Activated naive CD4-positive, alpha-beta T cell treated with anti-CD3 and anti-CD28 coated beads for 36 hours (primary cell): ENCODE measurements at regions not wholly inside any gene's neighbourhood (a gene's known extent, or its start where the extent isn't known, plus 50 kb on each side); places are given as distances from the start of the nearest gene placed in this dataset.

Experiments used
- CTCF ChIA-PET: fragments of 350-600 bp; sonication (Branson Sonifier 250); formaldehyde crosslinking; loops from one replicate; lab custom pipeline; 2021; ENCODE audit warnings: antibody characterized with exemption; lab: Charles Lee
- DNase-seq: peaks from one replicate; pipeline ENCODE4 v3.0.0-alpha.2; 2020
- H3K27ac Mint-ChIP-seq: one replicate; pipeline ENCODE4 v1.8.0; 2021; ENCODE audit warnings: mild to moderate bottlenecking, mixed read lengths
- H3K27me3 Mint-ChIP-seq: one replicate; pipeline ENCODE4 v1.8.0; 2021; ENCODE audit warnings: low read depth, mixed read lengths
- H3K36me3 Mint-ChIP-seq: one replicate; pipeline ENCODE4 v1.8.0; 2021; ENCODE audit warnings: low read depth, mixed read lengths
- H3K4me1 Mint-ChIP-seq: one replicate; pipeline ENCODE4 v1.8.0; 2021; ENCODE audit warnings: low read depth, mixed read lengths
- H3K4me3 Mint-ChIP-seq: one replicate; pipeline ENCODE4 v1.8.0; 2021; ENCODE audit warnings: mild to moderate bottlenecking, moderate library complexity, mixed read lengths
- H3K9me3 Mint-ChIP-seq: one replicate; pipeline ENCODE4 v1.8.0; 2021; ENCODE audit warnings: mixed read lengths
- intact Hi-C: fragments of 100-400 bp; cut with micrococcal nuclease; formaldehyde crosslinking; loops from one replicate; pipeline ENCODE4 v1.15.1; 2023

DNA sequence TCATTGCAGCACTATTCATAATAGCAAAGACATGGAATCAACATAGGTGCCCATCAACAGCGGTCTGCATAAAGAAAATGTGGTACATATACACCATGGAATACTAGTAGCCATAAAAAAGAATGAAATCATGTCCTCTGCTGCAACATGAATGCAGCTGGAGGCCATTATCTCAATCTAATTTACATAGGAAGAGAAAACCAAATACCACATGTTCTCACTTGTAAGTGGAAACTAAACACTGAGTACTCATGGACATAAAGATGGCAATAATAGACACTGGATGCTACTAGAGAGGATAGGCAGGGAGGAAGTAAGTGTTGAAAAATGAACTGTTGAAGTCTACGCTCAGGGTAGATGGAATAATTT lies 203.9 kb upstream of the CDH9 start:
- CTCF ChIA-PET = no interaction called here
- Mint-ChIP-seq H3K36me3 (no peaks in the 10 kb centered on the region), H3K4me1 (no peaks in the 10 kb centered on the region), H3K27ac (no peak overlapping the region), H3K9me3 (peaks cover 5% of the 10 kb centered on the region), H3K27me3 (no peaks in the 10 kb centered on the region), H3K4me3 (no peak overlapping the region)
- DNase-seq = no peak
- intact Hi-C loops = no loop called here

- no peak overlapping the region for H3K4me3 Mint-ChIP-seq
- peaks cover 5% of the 10 kb centered on the region for H3K9me3 Mint-ChIP-seq
- intact Hi-C loops = no loop called here
- H3K27ac Mint-ChIP-seq = no peak overlapping the region
- CTCF ChIA-PET = no interaction called here
- no peaks in the 10 kb centered on the region for H3K36me3 Mint-ChIP-seq
- no peak for DNase-seq
- H3K4me1 Mint-ChIP-seq = no peaks in the 10 kb centered on the region
- H3K27me3 Mint-ChIP-seq = no peaks in the 10 kb centered on the region
These were observed 203.3 kb upstream of the CDH9 start for GRCh38 chr5:27241564-27242257.

GRCh38 chr5:27240791-27241190 lies 202.4 kb upstream of the CDH9 start:
- no peaks in the 10 kb centered on the region for H3K4me1 Mint-ChIP-seq
- intact Hi-C loops = no loop called here
- no peaks in the 10 kb centered on the region for H3K27me3 Mint-ChIP-seq
- H3K4me3 Mint-ChIP-seq = no peak overlapping the region
- H3K9me3 Mint-ChIP-seq = peaks cover 5% of the 10 kb centered on the region
- no peak overlapping the region for H3K27ac Mint-ChIP-seq
- no peaks in the 10 kb centered on the region for H3K36me3 Mint-ChIP-seq
- CTCF ChIA-PET = no interaction called here
- DNase-seq = no peak

DNA sequence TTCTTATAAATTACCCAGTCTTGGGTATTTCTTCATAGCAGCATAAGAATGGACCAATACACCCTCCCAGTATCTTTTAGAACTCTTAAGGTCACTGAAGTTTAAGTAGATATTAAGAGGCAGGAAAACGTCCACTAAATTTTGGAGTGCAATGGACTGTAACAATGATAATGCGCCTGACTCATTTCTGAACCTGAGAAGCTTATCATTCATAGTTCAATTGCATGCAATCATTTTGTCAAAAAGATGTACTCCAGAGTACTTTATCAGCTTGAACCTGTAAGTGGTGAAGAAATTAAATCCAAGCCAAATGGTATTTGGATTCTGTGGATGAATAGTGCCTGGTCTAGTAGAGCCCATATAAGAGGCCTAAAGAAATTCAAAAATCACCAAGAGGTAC lies 196.5 kb upstream of the CDH9 start:
- CTCF ChIA-PET = no interaction called here
- intact Hi-C loops = no loop called here
- DNase-seq = no peak
- Mint-ChIP-seq H3K36me3 (no peaks in the 10 kb centered on the region), H3K9me3 (peaks cover 1% of the 10 kb centered on the region), H3K27me3 (no peaks in the 10 kb centered on the region), H3K4me1 (no peaks in the 10 kb centered on the region), H3K4me3 (no peak overlapping the region), H3K27ac (no peak overlapping the region)

DNA sequence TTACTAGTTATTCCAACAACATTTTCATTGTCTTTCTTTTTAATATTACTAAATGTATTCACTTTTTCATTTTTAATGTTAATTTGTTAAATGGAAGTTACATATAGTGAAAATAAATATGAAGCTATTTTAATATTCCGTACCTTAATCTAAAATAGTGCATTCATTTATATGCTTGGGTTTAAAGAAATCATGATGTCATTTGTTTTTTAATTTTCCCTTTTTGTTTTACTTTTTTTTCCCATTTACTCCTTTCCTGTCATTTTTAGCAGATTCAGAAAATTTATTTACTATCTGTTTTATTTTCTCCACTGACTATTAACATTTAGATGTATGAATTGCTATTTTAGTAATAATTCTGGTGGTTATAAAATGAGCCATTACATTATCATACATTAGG lies 183.0 kb upstream of the CDH9 start:
- H3K4me1 Mint-ChIP-seq = no peaks in the 10 kb centered on the region
- no peaks in the 10 kb centered on the region for H3K36me3 Mint-ChIP-seq
- no peak overlapping the region for H3K4me3 Mint-ChIP-seq
- CTCF ChIA-PET = no interaction called here
- intact Hi-C loops = no loop called here
- no peak overlapping the region for H3K27ac Mint-ChIP-seq
- no peak for DNase-seq
- no peaks in the 10 kb centered on the region for H3K27me3 Mint-ChIP-seq
- H3K9me3 Mint-ChIP-seq = peaks cover 8% of the 10 kb centered on the region

DNA sequence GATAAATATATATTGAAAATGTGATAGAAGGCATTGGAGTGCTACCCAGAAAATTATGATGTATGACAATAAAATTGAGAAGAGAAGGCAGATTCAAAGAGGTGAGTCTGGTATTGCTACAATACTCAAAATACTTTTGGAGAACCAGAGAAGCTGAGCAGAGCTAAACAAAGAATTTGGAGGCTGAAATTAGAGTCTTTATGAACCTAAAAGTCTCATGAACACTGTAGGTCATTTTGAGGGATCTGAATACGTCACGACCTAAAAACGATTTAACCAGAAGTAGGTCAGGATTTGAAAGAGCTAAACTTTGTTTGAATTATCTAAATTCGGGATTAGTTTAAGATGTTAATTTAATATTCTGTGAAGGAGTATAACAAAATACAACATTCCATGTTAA lies 182.4 kb upstream of the CDH9 start:
- CTCF ChIA-PET = no interaction called here
- no peak overlapping the region for H3K27ac Mint-ChIP-seq

DNA sequence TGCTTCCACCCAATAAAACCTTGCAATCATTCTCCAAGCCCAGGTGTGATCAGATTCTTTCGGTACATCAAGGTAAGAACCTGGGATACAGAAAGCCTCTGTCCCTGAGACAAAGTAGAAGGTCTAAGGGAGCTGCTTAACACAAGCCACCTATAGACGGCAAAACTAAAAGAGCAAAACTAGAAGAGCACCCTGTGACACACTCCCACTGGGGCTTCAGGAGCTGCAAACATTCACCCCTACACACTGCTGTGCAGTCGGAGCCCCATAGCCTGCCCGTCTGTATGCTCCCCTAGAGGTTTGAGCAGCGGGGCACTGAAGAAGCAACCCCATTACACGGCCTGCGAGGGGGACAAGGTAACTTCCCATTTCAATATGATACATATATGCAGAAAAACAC lies 179.6 kb upstream of the CDH9 start:
- no peak overlapping the region for H3K4me3 Mint-ChIP-seq
- H3K27ac Mint-ChIP-seq = no peak overlapping the region
- CTCF ChIA-PET = no interaction called here
- no peaks in the 10 kb centered on the region for H3K4me1 Mint-ChIP-seq
- no peak for DNase-seq
- H3K9me3 Mint-ChIP-seq = peaks cover 5% of the 10 kb centered on the region
- no peaks in the 10 kb centered on the region for H3K27me3 Mint-ChIP-seq
- intact Hi-C loops = no loop called here
- H3K36me3 Mint-ChIP-seq = no peaks in the 10 kb centered on the region

More for the DNA sequence above, 182.4 kb upstream of the CDH9 start:
- Mint-ChIP-seq H3K4me3 (no peak overlapping the region), H3K4me1 (no peaks in the 10 kb centered on the region), H3K36me3 (no peaks in the 10 kb centered on the region), H3K27me3 (no peaks in the 10 kb centered on the region), H3K9me3 (peaks cover 5% of the 10 kb centered on the region)
- no peak for DNase-seq
- intact Hi-C loops = no loop called here

GRCh38 chr5:27217155-27217956 lies 179.0 kb upstream of the CDH9 start:
- no peak overlapping the region for H3K4me3 Mint-ChIP-seq
- H3K27me3 Mint-ChIP-seq = no peaks in the 10 kb centered on the region
- peaks cover 5% of the 10 kb centered on the region for H3K9me3 Mint-ChIP-seq
- CTCF ChIA-PET = no interaction called here
- intact Hi-C loops = no loop called here
- no peaks in the 10 kb centered on the region for H3K36me3 Mint-ChIP-seq
- H3K27ac Mint-ChIP-seq = no peak overlapping the region
- H3K4me1 Mint-ChIP-seq = no peaks in the 10 kb centered on the region
- DNase-seq = no peak

- no peak overlapping the region for H3K27ac Mint-ChIP-seq
- intact Hi-C loops = no loop called here
- no peak for DNase-seq
- CTCF ChIA-PET = no interaction called here
- H3K4me1 Mint-ChIP-seq = no peaks in the 10 kb centered on the region
- H3K4me3 Mint-ChIP-seq = no peak overlapping the region
- H3K27me3 Mint-ChIP-seq = no peaks in the 10 kb centered on the region
- no peaks in the 10 kb centered on the region for H3K36me3 Mint-ChIP-seq
- peaks cover 5% of the 10 kb centered on the region for H3K9me3 Mint-ChIP-seq
These were observed 178.1 kb upstream of the CDH9 start for GRCh38 chr5:27216367-27216950.

- H3K36me3 Mint-ChIP-seq = no peaks in the 10 kb centered on the region
- intact Hi-C loops = no loop called here
- CTCF ChIA-PET = no interaction called here
- H3K9me3 Mint-ChIP-seq = peaks cover 21% of the 10 kb centered on the region
- H3K4me3 Mint-ChIP-seq = no peak overlapping the region
- H3K4me1 Mint-ChIP-seq = no peaks in the 10 kb centered on the region
- DNase-seq = no peak
- no peaks in the 10 kb centered on the region for H3K27me3 Mint-ChIP-seq
- no peak overlapping the region for H3K27ac Mint-ChIP-seq
These were observed 169.7 kb upstream of the CDH9 start for GRCh38 chr5:27208051-27208450.

DNA sequence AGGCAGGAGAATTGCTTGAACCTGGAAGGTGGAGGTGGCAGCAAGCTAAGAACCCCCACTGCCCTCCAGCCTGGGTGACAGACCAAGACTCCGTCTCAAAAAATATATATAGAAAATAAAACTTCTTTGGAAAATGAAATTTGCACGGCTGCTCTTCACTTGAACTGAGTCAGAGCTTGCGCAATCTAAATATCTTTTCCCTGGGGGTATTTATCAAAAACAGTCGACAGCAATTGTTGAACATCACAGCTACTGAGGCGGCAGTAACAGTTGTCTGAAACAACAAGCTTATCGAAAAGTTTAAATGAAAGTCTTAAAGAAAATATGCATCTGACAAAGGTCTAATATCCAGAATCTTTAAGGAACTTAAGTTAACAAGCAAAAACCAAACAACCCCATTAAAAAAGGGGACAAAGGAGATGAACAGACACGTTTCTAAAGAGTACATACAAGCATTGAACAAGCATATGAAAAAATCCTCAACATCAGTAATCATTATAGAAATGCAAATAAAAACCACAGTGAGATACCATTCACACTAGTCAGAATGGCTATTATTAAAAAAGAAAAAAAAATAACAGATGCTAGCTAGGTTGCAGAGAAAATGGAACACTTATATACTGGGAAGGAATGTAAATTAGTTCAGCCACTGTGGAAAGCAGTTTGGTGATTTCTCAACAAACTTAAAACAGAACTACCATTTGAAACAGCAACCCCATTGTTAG lies 153.6 kb upstream of the CDH9 start:
- Mint-ChIP-seq H3K27ac (no peak overlapping the region), H3K27me3 (no peaks in the 10 kb centered on the region), H3K9me3 (peaks cover 5% of the 10 kb centered on the region), H3K36me3 (peaks cover 2% of the 10 kb centered on the region), H3K4me3 (no peak overlapping the region), H3K4me1 (no peaks in the 10 kb centered on the region)
- DNase-seq = no peak
- CTCF ChIA-PET = no interaction called here
- intact Hi-C loops = no loop called here

DNA sequence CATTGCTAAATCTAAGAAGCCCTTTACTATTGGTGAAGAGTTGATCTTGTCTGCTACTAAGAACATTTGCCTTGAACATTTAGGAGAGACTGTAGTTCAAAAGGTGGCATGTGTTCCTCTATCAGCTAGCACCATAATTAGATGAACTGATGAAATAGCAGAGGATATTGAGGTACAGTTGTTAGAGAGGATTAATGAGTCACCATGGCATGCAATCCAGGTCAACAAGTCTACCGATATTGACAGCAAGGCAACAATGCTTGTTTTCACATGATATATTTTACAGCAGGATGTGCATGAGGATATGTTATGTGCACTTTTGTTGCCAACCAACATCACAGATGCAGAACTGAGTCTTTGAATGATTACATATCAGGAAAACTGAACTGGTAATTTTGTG lies 134.3 kb upstream of the CDH9 start:
- Mint-ChIP-seq H3K27ac (no peak overlapping the region), H3K9me3 (peaks cover 4% of the 10 kb centered on the region), H3K4me3 (no peak overlapping the region), H3K27me3 (no peaks in the 10 kb centered on the region), H3K4me1 (no peaks in the 10 kb centered on the region), H3K36me3 (no peaks in the 10 kb centered on the region)
- CTCF ChIA-PET = no interaction called here
- intact Hi-C loops = no loop called here
- no peak for DNase-seq
